ENCODE measurements at regions not wholly inside any gene's neighbourhood (a gene's known extent, or its start where the extent isn't known, plus 50 kb on each side); places are given as distances from the start of the nearest gene placed in this dataset.

DNA sequence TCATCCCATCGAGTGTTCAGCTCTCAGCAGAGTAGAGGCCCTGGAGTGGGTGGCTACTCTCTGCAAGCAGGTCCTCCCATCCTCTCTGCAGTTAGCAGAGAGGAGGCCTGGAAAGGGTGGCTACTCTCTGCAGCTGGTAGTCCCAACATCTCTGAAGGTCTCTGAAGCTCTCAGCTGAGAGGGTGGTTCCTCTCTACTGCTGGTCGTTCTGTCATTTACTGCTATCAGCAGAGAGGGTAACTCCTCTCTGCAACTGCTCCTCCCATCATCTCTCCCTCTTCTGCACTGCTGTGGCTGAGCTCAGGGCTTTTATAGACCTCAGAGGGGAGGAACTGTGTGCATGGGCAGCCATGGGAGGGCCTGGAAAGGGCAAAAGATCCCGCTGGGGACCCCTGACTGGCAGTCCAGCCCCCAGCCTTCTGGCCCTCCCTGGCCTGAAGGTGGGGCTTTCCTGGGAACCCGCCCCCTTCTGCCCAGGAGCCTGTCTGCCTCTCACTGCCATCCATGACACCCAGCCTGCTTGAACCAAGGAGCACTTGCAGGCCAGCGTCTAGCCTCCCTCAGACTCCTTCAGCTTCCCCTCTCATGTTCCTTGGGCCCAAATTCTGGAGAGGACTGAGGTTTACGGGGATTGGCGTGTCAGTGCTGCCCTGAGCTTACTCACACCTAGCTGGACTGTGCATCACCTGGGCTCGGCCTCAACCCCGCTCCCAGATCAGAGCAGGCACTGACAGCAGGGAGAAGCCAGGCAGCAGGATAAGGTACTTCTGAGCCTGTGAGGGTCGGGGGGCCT lies 898.3 kb upstream of the NEGR1 start:
- FAIRE-seq = no peak
- ChIA-PET CTCF (no interaction called here), POLR2A (no interaction called here)
- H3K4me1 ChIP-seq = no peaks in the 10 kb centered on the region
- ATAC-seq = no peak
- H3K4me2 ChIP-seq = no peak overlapping the region
- TF ChIP-seq RCOR1 (IDR thresholded peaks at IDR 0.05; ENCODE audit: low read depth, low read length) (no peak), HEYL (CRISPR knock-in tag; IDR thresholded peaks at IDR 0.05) (no peak), JUN (IDR thresholded peaks at IDR 0.05) (no peak), JUNB (IDR thresholded peaks at IDR 0.05) (no peak), KDM5A (IDR thresholded peaks at IDR 0.05) (no peak), FOSB (CRISPR knock-in tag; IDR thresholded peaks at IDR 0.05) (no peak), RNF2 (IDR thresholded peaks at IDR 0.05; ENCODE audit: borderline replicate concordance, low read depth) (no peak), CBX2 (IDR thresholded peaks at IDR 0.05; ENCODE audit: borderline replicate concordance, low read depth) (no peak), CEBPB (IDR thresholded peaks at IDR 0.05) (no peak), ZC3H11A (IDR thresholded peaks at IDR 0.05) (no peak), RARB (CRISPR knock-in tag; IDR thresholded peaks at IDR 0.05) (no peak), RAD21 (conservative IDR thresholded peaks at IDR 0.05 in 1 of 2, IDR thresholded peaks at IDR 0.05 in 1 of 2) (no peak)
- TF ChIP-seq, protein P1, sequence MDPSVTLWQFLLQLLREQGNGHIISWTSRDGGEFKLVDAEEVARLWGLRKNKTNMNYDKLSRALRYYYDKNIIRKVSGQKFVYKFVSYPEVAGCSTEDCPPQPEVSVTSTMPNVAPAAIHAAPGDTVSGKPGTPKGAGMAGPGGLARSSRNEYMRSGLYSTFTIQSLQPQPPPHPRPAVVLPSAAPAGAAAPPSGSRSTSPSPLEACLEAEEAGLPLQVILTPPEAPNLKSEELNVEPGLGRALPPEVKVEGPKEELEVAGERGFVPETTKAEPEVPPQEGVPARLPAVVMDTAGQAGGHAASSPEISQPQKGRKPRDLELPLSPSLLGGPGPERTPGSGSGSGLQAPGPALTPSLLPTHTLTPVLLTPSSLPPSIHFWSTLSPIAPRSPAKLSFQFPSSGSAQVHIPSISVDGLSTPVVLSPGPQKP (IDR thresholded peaks at IDR 0.05; ENCODE audit: low read depth, low read length) = no peak
- TF ChIP-seq, protein P2, sequence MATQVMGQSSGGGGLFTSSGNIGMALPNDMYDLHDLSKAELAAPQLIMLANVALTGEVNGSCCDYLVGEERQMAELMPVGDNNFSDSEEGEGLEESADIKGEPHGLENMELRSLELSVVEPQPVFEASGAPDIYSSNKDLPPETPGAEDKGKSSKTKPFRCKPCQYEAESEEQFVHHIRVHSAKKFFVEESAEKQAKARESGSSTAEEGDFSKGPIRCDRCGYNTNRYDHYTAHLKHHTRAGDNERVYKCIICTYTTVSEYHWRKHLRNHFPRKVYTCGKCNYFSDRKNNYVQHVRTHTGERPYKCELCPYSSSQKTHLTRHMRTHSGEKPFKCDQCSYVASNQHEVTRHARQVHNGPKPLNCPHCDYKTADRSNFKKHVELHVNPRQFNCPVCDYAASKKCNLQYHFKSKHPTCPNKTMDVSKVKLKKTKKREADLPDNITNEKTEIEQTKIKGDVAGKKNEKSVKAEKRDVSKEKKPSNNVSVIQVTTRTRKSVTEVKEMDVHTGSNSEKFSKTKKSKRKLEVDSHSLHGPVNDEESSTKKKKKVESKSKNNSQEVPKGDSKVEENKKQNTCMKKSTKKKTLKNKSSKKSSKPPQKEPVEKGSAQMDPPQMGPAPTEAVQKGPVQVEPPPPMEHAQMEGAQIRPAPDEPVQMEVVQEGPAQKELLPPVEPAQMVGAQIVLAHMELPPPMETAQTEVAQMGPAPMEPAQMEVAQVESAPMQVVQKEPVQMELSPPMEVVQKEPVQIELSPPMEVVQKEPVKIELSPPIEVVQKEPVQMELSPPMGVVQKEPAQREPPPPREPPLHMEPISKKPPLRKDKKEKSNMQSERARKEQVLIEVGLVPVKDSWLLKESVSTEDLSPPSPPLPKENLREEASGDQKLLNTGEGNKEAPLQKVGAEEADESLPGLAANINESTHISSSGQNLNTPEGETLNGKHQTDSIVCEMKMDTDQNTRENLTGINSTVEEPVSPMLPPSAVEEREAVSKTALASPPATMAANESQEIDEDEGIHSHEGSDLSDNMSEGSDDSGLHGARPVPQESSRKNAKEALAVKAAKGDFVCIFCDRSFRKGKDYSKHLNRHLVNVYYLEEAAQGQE (IDR thresholded peaks at IDR 0.05) = no peak
- WGBS (ENCODE audit: missing lambda C conversion rate) = 4% methylated on average over 5 of the region's 10 CpGs
- H3K27ac ChIP-seq = no peak overlapping the region
- H3K4me3 ChIP-seq = no peak overlapping the region
- DNase-seq (ENCODE audit: low read depth in 1 of 2, low spot score in 1 of 2) = no peak
- no peaks in the 10 kb centered on the region for H3K9me3 ChIP-seq

DNA sequence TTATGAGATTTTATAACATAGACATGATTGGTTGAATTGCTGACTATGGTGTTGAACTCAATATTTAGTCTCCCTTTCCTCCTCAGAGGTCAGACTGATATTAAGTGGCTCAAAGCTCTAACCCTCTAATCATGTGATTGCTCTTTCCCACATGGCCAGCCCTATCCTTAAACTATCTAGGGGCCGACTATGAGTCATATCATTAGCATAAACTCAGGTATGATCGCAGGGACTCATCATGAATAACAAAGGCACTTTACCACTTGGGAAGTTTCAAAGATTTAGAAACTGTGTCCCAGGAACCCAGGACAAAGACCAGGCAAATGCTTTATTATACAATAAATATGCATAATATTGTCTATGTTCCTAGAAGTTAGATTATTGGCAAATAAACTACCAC lies 894.6 kb upstream of the NEGR1 start:
- ATAC-seq (no peak), FAIRE-seq (no peak), DNase-seq (ENCODE audit: low read depth in 1 of 2, low spot score in 1 of 2) (no peak)
- TF ChIP-seq MYC (IDR thresholded peaks at IDR 0.05; ENCODE audit: borderline replicate concordance, low read length) (no peak), HOXA7 (CRISPR knock-in tag; IDR thresholded peaks at IDR 0.05) (no peak), HOXB13 (CRISPR knock-in tag; IDR thresholded peaks at IDR 0.05; ENCODE audit: low read depth) (no peak), NR3C1 (IDR thresholded peaks at IDR 0.05) (no peak), ZC3H11A (IDR thresholded peaks at IDR 0.05) (no peak), RARB (CRISPR knock-in tag; IDR thresholded peaks at IDR 0.05) (no peak), HDAC2 (IDR thresholded peaks at IDR 0.05) (no peak), ZSCAN20 (CRISPR knock-in tag; IDR thresholded peaks at IDR 0.05) (no peak), EP300 (IDR thresholded peaks at IDR 0.05) (no peak), CBX2 (IDR thresholded peaks at IDR 0.05; ENCODE audit: borderline replicate concordance, low read depth) (no peak), SMC3 (IDR thresholded peaks at IDR 0.05) (no peak), EHF (CRISPR knock-in tag; IDR thresholded peaks at IDR 0.05) (no peak), FOSL2 (IDR thresholded peaks at IDR 0.05) (no peak), FOSL2 (CRISPR knock-in tag; IDR thresholded peaks at IDR 0.05) (no peak), CBX8 (IDR thresholded peaks at IDR 0.05) (no peak)
- TF ChIP-seq, protein P3, sequence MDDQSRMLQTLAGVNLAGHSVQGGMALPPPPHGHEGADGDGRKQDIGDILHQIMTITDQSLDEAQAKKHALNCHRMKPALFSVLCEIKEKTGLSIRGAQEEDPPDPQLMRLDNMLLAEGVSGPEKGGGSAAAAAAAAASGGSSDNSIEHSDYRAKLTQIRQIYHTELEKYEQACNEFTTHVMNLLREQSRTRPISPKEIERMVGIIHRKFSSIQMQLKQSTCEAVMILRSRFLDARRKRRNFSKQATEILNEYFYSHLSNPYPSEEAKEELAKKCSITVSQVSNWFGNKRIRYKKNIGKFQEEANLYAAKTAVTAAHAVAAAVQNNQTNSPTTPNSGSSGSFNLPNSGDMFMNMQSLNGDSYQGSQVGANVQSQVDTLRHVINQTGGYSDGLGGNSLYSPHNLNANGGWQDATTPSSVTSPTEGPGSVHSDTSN (IDR thresholded peaks at IDR 0.05) = no peak
- TF ChIP-seq, protein P4, sequence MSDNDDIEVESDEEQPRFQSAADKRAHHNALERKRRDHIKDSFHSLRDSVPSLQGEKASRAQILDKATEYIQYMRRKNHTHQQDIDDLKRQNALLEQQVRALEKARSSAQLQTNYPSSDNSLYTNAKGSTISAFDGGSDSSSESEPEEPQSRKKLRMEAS (IDR thresholded peaks at IDR 0.05) = no peak
- TF ChIP-seq, protein P5, sequence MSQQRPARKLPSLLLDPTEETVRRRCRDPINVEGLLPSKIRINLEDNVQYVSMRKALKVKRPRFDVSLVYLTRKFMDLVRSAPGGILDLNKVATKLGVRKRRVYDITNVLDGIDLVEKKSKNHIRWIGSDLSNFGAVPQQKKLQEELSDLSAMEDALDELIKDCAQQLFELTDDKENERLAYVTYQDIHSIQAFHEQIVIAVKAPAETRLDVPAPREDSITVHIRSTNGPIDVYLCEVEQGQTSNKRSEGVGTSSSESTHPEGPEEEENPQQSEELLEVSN (IDR thresholded peaks at IDR 0.05; ENCODE audit: borderline replicate concordance, low read depth) = no peak
- no peaks in the 10 kb centered on the region for H3K4me1 ChIP-seq
- CTCF ChIA-PET = no interaction called here
- POLR2A ChIA-PET = no interaction called here
- no peak overlapping the region for H3K27ac ChIP-seq
- no peak overlapping the region for H3K4me2 ChIP-seq
- no peaks in the 10 kb centered on the region for H3K9me3 ChIP-seq
- WGBS (ENCODE audit: missing lambda C conversion rate) = 0% methylated on average over 2 of the region's 2 CpGs
- no peak overlapping the region for H3K4me3 ChIP-seq
